ENCODE measurements at regions not wholly inside any gene's neighbourhood (a gene's known extent, or its start where the extent isn't known, plus 50 kb on each side); places are given as distances from the start of the nearest gene placed in this dataset.
"Not testable (repeated sequence)": the region's sequence is repeated elsewhere in the genome, so short reads cannot be mapped to it uniquely, and the experiment has no call there.

- DNase-seq (ENCODE audit: low spot score, unreplicated experiment) = no peak
- no peak overlapping the region for H3K4me3 Mint-ChIP-seq (ENCODE audit: low read depth)
- H3K4me1 Mint-ChIP-seq (ENCODE audit: low read depth) = peaks cover 31% of the 10 kb centered on the region
- H3K27me3 Mint-ChIP-seq = no peaks in the 10 kb centered on the region
- H3K36me3 Mint-ChIP-seq (ENCODE audit: insufficient read depth) = no peaks in the 10 kb centered on the region
- H3K9me3 Mint-ChIP-seq (ENCODE audit: low read depth) = no peaks in the 10 kb centered on the region
- peak overlapping the region; percentile 46 for H3K27ac Mint-ChIP-seq
- TF ChIP-seq CTCF (IDR thresholded peaks at IDR 0.05; ENCODE audit: unreplicated experiment) = no peak
Observed at GRCh38 chr5:124825250-124825982, 79.0 kb upstream of the ZNF608 start.

DNA sequence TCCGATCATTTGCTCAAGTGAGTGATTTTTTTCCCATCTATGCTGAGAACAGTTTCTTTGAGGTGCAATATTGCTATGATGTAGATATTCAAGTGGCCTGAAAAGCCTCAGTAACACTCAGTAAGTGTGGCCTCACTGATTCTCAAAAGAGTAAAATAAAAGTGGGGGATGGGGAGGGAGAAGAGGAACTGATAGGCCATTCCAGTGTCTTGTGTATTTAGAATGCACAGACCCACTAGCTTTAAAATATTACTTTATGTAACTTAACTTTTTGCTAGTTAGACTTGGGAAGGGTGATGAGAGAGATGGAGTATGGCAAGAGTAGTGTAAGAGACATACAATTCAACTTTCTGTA is 79.5 kb upstream of the ZNF608 start:
- no peaks in the 10 kb centered on the region for H3K27me3 Mint-ChIP-seq
- peaks cover 31% of the 10 kb centered on the region for H3K4me1 Mint-ChIP-seq (ENCODE audit: low read depth)
- H3K36me3 Mint-ChIP-seq (ENCODE audit: insufficient read depth) = no peaks in the 10 kb centered on the region
- DNase-seq (ENCODE audit: low spot score, unreplicated experiment) = no peak
- H3K27ac Mint-ChIP-seq = no peak overlapping the region
- TF ChIP-seq CTCF (IDR thresholded peaks at IDR 0.05; ENCODE audit: unreplicated experiment) = no peak
- no peaks in the 10 kb centered on the region for H3K9me3 Mint-ChIP-seq (ENCODE audit: low read depth)
- no peak overlapping the region for H3K4me3 Mint-ChIP-seq (ENCODE audit: low read depth)

DNA sequence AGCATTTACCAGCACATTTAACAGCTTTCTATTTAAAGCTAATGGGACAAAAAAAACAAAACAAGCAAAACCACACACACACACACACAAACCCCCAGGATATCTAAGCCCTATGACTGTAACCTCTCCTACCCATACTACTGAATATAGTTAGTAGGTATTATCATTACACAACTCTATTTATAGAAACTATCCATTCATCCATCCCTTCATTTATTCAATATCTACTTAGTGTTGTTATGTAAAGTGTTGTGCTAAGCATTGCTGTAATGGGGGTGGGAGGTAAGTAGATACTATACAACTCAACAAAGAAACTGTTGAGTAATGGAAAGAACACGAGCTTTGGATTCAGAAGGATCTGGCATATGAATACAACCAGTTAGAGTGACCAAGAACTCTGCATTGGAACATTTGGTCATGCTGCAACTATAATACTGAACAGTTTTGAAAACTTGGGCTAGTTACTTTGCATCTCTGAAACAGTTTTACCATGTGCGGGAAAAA is 82.3 kb upstream of the ZNF608 start:
- no peak for TF ChIP-seq CTCF (IDR thresholded peaks at IDR 0.05; ENCODE audit: unreplicated experiment)
- no peak overlapping the region for H3K4me3 Mint-ChIP-seq (ENCODE audit: low read depth)
- H3K4me1 Mint-ChIP-seq (ENCODE audit: low read depth) = peaks cover 18% of the 10 kb centered on the region
- DNase-seq (ENCODE audit: low spot score, unreplicated experiment) = no peak
- no peak overlapping the region for H3K27ac Mint-ChIP-seq
- peaks cover 6% of the 10 kb centered on the region for H3K9me3 Mint-ChIP-seq (ENCODE audit: low read depth)
- H3K36me3 Mint-ChIP-seq (ENCODE audit: insufficient read depth) = no peaks in the 10 kb centered on the region
- no peaks in the 10 kb centered on the region for H3K27me3 Mint-ChIP-seq

DNA sequence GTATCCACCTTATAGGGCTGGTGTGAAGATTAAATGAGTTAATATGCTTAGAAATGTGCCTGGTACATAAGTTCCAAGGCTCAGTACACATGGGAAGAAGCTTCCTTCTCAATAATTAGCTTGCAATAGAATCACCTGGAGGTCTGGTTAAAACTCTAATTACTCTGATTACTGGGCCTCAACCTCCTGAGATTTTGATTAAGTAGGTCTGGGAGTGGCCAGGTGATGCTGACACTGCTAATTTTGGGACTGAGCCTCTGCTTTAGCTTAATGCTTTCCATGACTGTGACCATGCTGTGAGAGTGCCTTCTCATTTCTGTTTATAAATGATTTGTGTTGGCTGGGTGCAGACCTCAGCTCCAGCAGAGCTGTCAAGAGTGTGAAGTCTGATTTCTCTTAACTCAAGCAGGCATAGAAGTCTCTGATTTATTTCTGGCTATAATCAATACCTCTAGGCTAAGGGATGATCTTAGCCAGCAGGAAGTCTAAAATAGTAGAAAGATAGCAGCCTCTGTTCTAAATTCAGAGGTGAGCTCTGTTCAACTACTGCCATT is 85.3 kb upstream of the ZNF608 start:
- no peak for DNase-seq (ENCODE audit: low spot score, unreplicated experiment)
- Mint-ChIP-seq H3K27ac (no peak overlapping the region), H3K4me1 (ENCODE audit: low read depth) (no peaks in the 10 kb centered on the region), H3K36me3 (ENCODE audit: insufficient read depth) (peaks cover 6% of the 10 kb centered on the region), H3K4me3 (ENCODE audit: low read depth) (no peak overlapping the region), H3K9me3 (ENCODE audit: low read depth) (peaks cover 31% of the 10 kb centered on the region), H3K27me3 (no peaks in the 10 kb centered on the region)
- no peak for TF ChIP-seq CTCF (IDR thresholded peaks at IDR 0.05; ENCODE audit: unreplicated experiment)

DNA sequence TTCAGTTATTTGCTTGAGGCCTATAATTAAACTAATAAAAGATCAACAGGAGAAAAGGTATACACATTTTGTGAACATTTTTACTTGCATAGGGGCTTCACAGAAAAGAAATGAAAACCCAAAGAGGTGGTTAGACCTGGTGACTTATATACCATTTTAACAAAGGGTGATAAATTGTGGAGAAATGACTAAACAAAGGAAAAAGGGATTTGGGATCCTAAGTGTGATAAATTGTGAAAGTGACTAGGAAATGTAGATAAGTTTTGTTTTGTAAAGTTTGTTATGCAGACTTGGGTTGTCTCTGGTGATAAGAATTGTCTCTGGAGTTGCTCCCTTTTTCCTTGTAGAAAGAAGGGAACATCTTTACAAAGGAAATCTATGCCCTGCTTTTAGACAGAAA is 86.1 kb upstream of the ZNF608 start:
- no peak for TF ChIP-seq CTCF (IDR thresholded peaks at IDR 0.05; ENCODE audit: unreplicated experiment)
- H3K27ac Mint-ChIP-seq = no peak overlapping the region
- peaks cover 6% of the 10 kb centered on the region for H3K36me3 Mint-ChIP-seq (ENCODE audit: insufficient read depth)

GRCh38 chr5:124836314-124836713 is 89.9 kb upstream of the ZNF608 start:
- not testable (repeated sequence) for H3K4me3 Mint-ChIP-seq (ENCODE audit: low read depth); H3K27me3 Mint-ChIP-seq; H3K36me3 Mint-ChIP-seq (ENCODE audit: insufficient read depth); H3K4me1 Mint-ChIP-seq (ENCODE audit: low read depth); DNase-seq (ENCODE audit: low spot score, unreplicated experiment); H3K27ac Mint-ChIP-seq
- peaks cover 33% of the 10 kb centered on the region for H3K9me3 Mint-ChIP-seq (ENCODE audit: low read depth)

More for the DNA sequence above, 86.1 kb upstream of the ZNF608 start:
- no peaks in the 10 kb centered on the region for H3K4me1 Mint-ChIP-seq (ENCODE audit: low read depth)
- H3K4me3 Mint-ChIP-seq (ENCODE audit: low read depth) = no peak overlapping the region
- H3K27me3 Mint-ChIP-seq = no peaks in the 10 kb centered on the region
- H3K9me3 Mint-ChIP-seq (ENCODE audit: low read depth) = peaks cover 34% of the 10 kb centered on the region
- DNase-seq (ENCODE audit: low spot score, unreplicated experiment) = no peak
